ENCODE measurements at regions not wholly inside any gene's neighbourhood (a gene's known extent, or its start where the extent isn't known, plus 50 kb on each side); places are given as distances from the start of the nearest gene placed in this dataset.
"Not testable (repeated sequence)": the region's sequence is repeated elsewhere in the genome, so short reads cannot be mapped to it uniquely, and the experiment has no call there.

DNA sequence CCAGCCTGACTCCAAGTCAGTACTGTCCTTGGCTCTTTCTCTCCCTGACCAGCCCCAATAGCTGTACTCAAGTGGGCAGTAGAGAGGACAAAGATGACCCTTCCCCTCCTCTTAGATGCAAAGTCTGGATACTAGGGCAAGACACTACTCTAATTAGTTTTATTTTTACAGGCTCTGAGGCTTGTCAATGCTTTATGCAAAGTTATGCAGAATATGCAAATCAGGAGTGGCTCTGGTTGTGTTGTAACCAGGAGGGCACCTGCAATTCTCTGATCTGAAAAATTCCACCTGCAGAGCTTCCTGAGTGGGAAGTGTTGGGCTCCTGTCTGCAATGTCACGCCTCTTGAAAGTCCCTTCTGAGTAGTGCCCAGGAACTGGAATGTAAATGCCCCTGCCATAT lies 201.5 kb downstream of the RGS3 start:
- no peak for DNase-seq (ENCODE audit: low read depth)

DNA sequence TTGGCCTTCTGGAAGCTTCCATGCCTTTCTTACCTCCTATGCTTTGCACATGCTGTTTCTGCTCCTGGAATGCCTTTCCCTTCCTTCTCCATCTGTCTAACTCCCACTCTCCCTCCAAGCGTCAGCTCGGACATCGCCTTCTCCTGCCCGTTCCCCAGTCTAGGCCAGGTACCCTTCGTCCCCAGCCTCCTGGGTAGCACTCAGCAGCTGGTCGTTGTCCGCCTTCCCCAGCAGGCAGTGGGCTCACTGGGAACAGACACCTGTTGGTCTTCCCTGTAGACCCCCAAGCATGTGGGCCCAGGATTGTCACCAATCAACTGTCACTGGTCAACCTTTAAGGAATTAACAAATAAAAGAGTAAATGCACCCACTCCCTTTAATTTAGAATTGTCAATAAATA lies 202.2 kb downstream of the RGS3 start:
- no peak for DNase-seq (ENCODE audit: low read depth)

DNA sequence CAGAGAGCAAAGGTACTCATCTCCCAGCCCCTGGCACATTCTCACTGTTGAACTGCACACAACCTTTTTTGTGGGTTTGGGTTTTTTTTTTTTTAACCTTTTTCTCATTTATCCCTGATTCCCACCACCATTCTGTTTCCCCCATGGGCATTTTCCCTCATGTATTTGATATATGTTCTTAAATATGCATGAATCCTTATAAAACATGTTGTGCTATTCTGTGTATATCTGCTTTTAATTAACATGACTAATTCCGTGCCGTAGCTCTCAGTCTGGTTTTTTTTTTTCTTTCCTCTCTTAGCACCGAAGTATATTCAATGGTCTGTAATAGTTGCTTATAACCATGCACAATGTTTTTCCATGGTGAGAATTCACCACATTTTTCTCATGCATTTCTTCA lies 204.5 kb downstream of the RGS3 start:
- peak; percentile 83 for DNase-seq (ENCODE audit: low read depth)

DNA sequence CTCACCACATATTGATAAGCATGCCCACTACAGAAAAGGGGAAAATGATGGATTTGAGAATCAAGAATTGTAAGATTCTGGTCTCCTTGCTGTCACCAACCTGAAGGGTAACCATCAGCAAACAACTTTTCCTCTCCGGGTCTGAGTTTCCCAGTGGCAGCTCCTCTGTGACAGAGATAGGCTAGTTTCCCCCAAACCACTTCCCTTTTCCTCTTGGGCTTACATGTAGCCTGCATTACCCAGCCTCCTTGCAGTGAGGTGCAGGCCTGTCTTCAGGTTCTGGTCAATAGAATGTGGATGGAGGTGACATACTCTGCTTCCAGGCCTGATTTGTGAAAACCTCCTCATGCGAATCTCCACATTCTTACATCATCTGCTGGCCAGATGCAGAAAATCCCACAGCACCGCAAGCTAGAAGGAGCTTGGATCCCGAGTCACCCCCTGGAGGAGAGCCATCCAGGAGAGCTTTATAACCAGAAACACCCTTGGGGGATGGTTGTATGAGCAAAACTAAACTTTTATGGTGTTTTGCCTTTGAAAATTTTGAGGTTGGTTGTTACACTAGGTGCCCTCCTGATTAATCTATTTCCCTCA lies 206.1 kb downstream of the RGS3 start:
- DNase-seq (ENCODE audit: low read depth): peak; percentile 86

DNA sequence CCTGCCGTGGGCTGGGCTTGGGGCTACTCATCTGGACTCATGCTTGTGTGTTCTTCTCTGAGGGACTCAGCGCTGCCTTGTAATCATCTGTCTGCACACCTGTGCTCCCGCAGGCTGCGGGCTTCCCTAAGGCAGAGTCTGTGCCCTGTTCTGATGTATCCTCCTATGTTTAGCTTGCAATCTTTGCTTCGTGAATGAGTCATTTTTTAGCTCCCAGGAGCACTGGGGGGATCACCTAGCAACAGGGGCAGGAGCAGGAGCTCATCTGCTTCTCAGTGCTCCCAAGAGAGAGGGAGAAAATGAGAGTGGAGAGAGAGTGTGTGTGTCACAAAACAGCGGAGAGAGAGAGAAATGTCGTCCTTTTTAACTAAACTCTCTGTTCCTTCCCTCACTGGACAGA lies 202.4 kb upstream of the ZNF618 start:
- peak; percentile 79 for DNase-seq (ENCODE audit: low read depth)

DNA sequence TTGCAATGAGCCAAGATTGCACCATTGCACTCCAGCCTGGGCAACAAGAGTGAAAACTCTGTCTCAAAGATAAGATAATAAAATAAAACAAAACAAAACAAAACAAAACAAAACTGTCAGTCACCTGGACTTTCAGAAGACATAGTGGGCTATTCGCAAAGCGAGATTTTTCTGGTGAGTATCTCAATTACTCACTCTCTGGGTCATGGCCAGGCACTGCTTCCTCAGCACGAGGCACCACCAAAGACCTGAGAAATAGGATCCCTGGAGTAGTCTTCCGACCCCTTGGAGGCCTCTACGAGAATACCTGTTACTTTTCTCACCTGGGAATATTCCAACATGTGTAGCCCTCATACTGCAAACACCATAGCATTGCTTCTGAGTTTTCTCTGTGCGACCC lies 201.7 kb upstream of the ZNF618 start:
- DNase-seq (ENCODE audit: low read depth): peak; percentile 71

DNA sequence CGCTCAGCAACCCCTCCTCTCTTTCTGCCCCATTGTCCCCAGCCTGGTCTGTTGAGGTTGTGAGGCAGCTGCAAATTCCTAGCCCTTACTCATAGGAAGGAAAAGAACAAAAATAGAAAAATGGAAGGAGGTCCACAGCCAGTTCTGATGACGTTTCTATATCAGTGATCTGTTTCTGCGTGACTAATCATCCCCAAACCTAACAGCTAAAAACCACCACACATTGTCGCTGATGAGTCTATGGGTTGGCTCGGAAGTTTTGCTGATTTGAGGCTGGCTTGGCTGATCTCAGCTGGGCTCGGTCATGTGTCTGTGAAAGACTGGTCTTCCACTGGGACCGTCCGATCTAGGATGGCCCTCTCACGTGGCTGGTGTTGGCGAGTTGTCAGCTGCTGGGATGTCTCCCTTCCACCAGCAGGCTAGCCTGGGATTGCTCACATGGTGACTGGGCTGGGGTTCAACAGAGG lies 200.6 kb upstream of the ZNF618 start:
- DNase-seq (ENCODE audit: low read depth): peak; percentile 99

DNA sequence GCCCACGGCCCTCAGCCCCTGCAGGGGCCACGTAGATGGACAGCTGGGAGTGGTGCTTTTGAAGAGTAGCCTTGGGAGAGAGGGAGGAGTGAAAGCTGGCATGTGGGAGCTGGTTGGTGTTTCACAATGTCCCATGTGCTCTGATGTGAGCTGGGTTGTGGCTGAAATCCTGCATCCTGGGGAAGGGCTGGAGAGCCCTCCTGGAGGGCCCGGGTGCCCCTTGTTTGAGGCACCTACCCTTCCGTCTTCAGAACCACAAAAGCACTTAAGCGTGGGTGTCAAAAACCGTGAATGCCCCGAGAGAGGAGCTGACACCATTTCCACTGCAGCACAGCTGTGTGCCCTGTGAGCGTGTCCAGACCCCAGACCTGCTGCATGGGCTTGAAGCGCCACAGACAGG lies 199.1 kb upstream of the ZNF618 start:
- DNase-seq (ENCODE audit: low read depth): peak; percentile 34

DNA sequence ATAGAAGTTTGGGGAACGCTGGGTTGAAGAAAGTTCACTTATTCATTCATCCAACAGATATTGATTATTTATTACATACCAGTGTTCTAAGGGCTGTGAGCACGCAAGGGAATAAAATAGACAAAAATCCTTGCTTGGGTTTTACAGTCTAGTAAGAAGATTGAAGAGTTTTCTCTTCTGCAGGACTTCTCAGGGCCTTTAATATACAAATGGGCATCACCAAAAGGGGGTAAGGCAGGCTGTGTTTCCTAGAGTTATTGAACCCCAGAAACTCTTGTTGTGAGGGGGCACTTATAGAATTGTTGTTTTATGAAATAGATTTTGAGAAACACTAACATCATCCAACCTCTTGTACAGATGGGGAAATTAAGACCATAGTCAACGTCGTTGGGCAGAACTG lies 198.5 kb upstream of the ZNF618 start:
- no peak for DNase-seq (ENCODE audit: low read depth)

DNA sequence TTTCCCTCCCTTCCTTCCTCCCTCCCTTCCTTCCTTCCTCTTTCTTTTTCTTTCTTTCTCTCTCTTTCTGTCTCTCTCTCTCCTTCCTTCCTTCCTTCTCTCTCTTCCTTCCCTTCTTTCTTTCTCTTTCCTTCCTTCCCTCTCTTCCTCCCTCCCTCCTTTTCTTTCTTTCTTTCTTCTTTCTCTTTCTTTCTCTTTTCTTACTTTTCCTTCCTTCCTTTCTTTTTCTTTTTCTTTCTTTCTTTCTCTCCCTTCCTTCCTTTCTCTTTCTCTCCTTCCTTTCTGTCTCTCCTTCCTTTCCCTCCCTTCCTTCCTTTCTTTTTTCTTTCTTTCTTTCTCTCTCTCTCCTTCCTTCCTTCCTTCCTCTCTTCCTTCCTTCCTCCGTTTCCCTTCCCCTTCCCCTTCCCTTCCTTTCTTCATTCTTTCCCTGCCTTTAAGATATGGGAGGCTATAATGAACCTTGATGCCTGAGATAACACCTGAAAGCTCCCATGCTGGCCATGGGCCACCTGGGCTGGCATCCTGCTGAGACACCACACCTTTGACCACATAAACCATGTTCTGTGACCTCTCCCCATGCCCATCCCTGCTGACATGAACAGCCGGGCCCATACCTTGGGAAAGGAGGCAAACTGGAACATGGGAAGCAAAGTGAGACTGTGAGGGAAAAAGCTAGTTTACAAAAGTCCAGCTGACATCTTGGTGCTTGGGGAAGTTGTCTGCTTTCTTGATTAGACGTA lies 197.8 kb upstream of the ZNF618 start:
- DNase-seq (ENCODE audit: low read depth): no peak

DNA sequence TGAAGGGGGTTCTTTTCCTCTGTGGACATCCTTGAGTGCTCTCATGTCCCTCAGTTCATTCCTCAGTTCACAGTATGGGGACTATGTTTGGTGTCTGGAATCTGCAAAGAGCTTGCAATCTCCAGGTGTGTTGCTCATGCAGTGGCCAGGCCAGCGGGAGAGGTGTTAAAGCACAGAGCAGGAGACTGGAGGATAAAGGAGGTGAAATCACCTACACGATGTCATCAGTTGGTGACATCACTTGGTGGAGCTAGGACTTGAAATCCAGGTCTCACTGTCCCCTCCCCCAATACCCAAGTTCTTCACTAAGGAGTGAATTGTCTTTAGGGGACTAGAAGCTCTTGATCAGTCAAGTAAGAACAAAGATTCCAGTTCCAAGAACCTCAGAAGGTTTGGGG lies 197.3 kb upstream of the ZNF618 start:
- DNase-seq (ENCODE audit: low read depth): no peak

DNA sequence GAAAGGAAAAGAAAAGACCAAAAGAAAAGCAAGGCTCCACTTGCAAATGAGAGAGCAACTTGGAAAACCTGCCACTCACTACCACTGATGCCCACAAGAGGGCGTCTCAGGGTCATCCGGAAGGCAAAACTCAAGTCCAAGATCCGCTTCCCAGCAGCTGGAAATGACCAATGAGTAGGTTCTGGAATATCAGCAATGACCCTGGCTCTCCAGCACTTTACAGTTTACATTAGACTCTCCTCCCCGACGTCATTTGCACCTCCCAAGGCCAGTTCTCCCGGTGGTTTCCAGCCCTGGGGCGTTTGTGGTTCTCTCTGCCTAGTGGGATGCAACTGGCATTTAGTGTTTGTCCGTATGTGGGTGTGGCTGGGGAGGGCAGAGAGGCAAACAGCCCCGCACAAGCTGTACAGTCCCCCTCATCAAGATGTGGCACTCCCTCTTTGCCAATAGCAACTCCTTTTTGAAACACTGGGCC lies 193.8 kb upstream of the ZNF618 start:
- DNase-seq (ENCODE audit: low read depth): peak; percentile 93

DNA sequence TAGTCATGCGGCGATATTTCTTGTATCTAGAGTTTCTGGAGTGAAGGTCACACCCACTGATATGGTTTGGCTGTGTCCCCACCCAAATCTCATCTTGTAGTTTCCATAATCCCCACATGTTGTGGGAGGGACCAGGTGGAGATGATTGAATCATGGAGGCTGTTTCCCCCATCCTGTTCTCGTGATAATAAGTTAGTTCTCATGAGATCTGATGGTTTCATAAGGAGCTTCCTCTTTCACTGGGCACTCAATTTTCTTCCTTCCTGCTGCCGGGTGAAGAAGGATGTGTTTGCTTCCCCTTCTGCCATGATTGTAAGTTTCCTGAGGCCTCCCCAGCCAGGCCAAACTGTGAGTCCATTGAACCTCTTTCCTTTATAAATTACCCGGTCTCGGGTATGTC lies 190.5 kb upstream of the ZNF618 start:
- DNase-seq (ENCODE audit: low read depth): not testable (repeated sequence)

DNA sequence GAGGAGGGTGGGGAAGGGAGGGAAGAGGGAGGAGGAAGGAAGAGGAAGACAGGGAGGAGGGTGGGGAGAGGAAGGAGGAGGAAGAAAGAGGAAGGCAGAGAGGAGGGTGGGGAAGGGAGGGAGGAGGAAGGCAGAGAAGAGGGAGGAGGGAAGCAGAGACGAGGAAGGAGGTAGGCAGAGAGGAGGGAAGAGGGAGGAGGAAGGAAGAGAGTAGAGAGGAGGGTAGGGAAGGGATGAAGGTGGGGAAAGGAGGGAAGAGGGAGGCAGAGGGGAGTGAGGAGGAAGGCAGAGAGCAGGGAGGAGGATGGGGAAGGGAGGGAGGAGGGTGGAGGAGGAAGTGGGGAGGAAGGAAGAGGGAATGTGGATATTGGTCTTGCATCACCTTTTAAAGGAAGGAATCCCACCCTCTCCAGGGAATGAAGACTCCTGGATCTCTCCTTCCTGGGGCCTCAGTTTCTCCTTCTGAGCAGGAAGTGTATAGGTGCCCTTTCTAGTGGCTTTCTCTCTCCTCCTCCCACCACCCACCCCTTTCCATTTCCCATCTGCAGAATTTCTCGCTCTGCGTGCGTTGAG lies 188.9 kb upstream of the ZNF618 start:
- DNase-seq (ENCODE audit: low read depth): no peak

DNA sequence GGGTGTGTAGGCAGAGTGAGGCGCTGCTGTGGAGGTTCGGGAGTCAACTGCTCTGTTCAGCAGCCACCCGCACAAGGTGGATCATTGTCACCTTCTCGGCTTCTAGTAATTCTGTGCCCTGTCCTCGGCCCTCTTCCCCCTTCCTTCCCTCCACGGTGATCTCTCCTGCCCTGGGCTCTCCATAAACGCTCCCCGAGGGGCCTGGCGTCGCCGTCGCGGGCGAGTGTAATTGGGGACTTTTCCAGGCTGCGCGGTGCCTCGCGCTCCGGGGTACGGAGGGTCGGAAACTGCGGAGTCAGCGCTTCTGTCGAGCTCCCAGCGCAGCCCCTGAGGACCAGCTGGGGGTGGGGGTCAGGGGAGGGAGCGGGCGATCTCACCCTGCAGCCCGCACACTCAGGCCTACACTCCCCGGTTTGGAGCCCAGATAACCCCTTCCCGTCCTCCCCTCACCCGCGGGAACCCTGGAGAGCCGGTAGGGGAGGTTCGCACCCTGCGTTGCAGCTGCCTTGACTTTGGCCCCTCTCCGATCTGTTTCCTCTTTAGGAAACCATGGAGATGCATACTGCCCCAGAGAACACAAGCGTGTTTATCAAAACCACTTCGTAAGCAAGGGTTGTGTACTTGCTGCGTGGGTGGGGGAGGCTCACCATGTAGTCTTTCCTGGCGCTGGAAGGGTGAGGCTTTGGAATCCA lies 188.3 kb upstream of the ZNF618 start:
- DNase-seq (ENCODE audit: low read depth): no peak

DNA sequence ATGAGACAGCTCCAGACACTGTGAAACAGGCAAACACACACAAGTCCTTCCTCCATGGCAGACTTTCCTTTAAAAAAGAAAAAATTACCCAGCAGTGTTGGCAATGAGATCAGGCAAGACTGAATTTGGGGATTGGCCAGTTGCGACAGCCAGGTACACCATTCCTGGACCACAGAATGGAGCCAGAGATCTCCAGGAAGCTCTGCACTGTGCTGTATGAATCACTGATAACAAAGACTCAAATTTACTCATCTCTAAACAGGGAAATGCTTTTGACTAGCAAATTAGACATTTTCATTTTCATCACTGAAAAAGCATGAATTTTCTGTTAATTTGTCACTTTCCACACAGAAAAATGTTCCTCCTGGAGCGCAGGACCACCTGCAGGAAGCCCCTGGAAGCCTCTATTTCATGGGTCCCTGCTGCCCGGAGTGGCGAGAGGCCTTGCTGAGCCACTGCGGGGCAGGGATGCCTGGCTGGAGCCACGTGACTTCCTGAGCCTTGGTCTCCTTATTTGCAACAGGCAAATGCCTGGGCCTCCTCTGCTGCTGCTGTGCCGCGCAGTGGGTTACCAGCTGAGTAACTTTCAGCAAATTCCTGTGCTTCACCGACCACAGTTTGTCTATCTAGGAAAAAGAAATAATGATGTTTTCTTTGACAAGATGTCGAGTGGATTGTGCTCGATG lies 185.9 kb upstream of the ZNF618 start:
- no peak for DNase-seq (ENCODE audit: low read depth)

DNA sequence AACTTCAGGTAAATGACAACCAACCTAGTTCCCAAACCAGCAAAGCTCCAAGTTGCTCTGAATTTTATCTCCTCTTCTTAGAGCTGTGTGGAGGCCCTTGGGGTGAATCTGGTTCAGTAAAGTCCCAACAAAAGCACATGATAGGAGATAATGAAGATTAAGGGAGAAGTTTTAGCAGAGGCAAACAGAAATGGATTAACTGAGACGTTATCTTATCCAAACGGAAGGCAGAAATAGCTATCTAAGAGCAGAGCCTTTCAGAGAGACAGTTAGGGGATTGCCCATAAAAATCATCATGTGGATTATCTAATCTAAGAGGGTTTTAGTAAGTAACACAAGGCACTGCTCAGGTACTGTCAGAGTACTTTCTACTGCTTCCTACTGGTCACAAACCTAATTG lies 183.9 kb upstream of the ZNF618 start:
- DNase-seq (ENCODE audit: low read depth): no peak

DNA sequence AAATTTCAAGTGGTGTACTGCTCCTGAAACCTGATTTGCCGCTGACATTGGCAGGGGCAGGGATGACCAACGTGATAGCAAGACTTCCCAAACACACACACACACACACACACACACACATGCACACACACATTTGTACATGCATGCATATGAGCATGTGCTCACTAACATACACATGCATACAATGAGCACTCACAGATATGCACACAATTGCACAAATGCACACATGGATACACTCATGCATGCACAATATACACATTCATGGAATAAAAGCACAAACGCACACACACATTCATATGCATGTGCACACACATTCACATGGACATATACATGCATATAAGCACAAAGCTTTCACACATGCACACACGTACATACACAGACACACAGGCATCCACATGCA lies 181.2 kb upstream of the ZNF618 start:
- no peak for DNase-seq (ENCODE audit: low read depth)

DNA sequence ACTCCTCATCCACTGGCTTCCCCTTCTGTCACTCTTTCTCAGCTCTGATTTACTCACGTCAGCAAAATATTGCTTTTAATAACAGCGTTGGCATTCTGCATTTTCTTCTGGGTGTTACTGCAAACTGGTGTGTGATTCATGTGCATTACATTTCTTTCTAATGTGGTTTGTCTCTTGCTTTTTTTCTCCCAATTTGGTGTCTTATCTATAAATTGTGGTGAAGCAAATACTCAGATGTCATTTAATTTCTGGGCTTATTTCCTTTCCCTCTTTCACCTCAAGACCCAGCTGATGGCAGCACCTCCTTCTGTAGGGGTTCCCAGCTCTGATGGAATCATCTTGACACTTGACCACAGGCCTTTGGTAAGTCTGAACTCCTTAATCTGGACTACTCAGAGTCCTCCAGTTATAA lies 180.7 kb upstream of the ZNF618 start:
- no peak for DNase-seq (ENCODE audit: low read depth)

DNA sequence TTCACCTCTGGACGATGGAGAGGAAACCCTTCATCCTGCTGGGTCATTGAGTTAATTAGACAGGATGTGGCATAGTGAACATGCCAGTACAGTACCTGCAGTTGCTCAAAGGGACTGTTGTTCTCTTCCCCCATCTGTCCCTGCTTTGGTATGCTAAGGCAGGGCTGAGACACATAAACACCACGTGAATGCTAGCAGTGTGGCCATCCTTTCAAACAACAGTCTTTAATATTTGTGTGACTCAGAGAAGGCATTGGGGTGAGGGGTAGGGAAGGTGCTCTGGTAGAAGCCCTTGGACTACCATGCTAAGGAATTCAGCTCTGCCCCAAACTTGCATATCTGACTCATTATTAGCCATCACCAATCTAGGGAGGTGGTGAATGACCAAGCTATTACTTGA lies 180.2 kb upstream of the ZNF618 start:
- DNase-seq (ENCODE audit: low read depth): peak; percentile 70

DNA sequence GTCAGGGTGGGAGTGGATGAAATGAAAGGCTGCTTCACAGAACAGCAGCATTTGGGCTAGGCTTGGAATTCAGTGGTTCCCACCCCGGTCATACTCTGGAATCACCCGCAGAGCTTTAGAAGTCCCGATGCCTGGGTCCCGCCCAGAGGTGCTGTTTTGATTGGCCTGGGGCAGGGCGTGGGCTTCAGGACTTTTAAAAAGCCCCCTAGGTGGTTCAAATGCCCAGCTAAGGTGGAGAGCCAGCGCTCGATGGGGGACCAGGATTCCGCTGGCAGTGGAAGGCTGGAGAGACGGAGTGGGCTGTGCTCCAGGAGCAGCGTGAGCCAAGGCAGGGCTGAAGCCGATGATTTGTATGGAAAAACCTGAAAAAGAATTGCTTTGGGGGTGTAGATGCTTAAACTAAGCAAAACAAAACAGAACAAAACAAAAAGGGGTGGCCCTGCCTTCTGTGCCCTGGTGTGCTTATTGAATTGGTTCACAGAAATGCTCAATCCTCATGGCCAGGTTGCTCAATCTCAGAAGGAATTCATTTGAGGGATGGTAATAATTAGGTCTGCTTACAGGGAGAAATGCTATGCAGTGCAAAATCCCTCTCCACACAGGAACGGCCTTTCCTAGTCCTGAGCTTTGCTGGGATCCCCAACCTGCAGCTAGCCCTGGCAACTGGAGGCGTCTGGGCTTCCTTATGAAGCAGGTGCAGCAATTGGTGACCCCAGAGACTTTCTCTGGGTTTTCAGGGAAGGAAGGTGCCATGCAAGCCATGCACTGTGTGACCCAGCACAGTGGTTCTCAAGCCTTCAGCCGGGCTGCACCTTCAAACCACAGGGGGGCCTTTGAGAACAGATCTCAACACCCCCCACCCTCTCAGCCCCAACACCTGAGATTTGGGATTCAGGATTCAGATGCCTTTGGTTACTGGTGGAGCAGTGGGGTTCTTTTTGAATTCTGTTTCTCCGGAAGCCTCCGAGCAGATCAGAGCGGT lies 174.0 kb upstream of the ZNF618 start:
- no peak for DNase-seq (ENCODE audit: low read depth)
